ENCODE measurements at regions not wholly inside any gene's neighbourhood (a gene's known extent, or its start where the extent isn't known, plus 50 kb on each side); places are given as distances from the start of the nearest gene placed in this dataset.
"Not testable (repeated sequence)": the region's sequence is repeated elsewhere in the genome, so short reads cannot be mapped to it uniquely, and the experiment has no call there.

GRCh38 chr7:80082213-80082612, 52.4 kb upstream of the GNAI1 start:
- no peak for DNase-seq (ENCODE audit: low read depth in 2 of 2, low spot score in 1 of 2)

GRCh38 chr7:80078886-80079285, 55.7 kb upstream of the GNAI1 start:
- no peak for DNase-seq (ENCODE audit: low read depth in 2 of 2, low spot score in 1 of 2)

GRCh38 chr7:80078159-80078731, 56.4 kb upstream of the GNAI1 start:
- peak in 1 of 2 donors; percentile 18 for DNase-seq (ENCODE audit: low read depth in 2 of 2, low spot score in 1 of 2)

- no peak for DNase-seq (ENCODE audit: low read depth in 2 of 2, low spot score in 1 of 2)
Measured at GRCh38 chr7:80070391-80070790, 64.2 kb upstream of the GNAI1 start.

GRCh38 chr7:80066639-80067038, 68.0 kb upstream of the GNAI1 start:
- DNase-seq (ENCODE audit: low read depth in 2 of 2, low spot score in 1 of 2) = no peak

GRCh38 chr7:80063834-80064233, 70.8 kb upstream of the GNAI1 start:
- no peak for DNase-seq (ENCODE audit: low read depth in 2 of 2, low spot score in 1 of 2)

GRCh38 chr7:80060218-80060806, 74.3 kb upstream of the GNAI1 start:
- no peak for DNase-seq (ENCODE audit: low read depth in 2 of 2, low spot score in 1 of 2)

- DNase-seq (ENCODE audit: low read depth in 2 of 2, low spot score in 1 of 2) = no peak
Measured at GRCh38 chr7:80057488-80057887, 77.1 kb upstream of the GNAI1 start.

- no peak for DNase-seq (ENCODE audit: low read depth in 2 of 2, low spot score in 1 of 2)
Measured at GRCh38 chr7:80054356-80054755, 80.3 kb upstream of the GNAI1 start.

GRCh38 chr7:80053124-80053523, 81.5 kb upstream of the GNAI1 start:
- no peak for DNase-seq (ENCODE audit: low read depth in 2 of 2, low spot score in 1 of 2)

GRCh38 chr7:80047856-80048459, 86.7 kb upstream of the GNAI1 start:
- no peak for DNase-seq (ENCODE audit: low read depth in 2 of 2, low spot score in 1 of 2)

GRCh38 chr7:80047032-80047431, 87.6 kb upstream of the GNAI1 start:
- DNase-seq (ENCODE audit: low read depth in 2 of 2, low spot score in 1 of 2) = no peak

- DNase-seq (ENCODE audit: low read depth in 2 of 2, low spot score in 1 of 2) = no peak
Measured at GRCh38 chr7:80044796-80045195, 89.8 kb upstream of the GNAI1 start.

GRCh38 chr7:80040752-80041151, 93.9 kb upstream of the GNAI1 start:
- DNase-seq (ENCODE audit: low read depth in 2 of 2, low spot score in 1 of 2) = no peak

GRCh38 chr7:80040335-80040734, 94.3 kb upstream of the GNAI1 start:
- no peak for DNase-seq (ENCODE audit: low read depth in 2 of 2, low spot score in 1 of 2)

GRCh38 chr7:80039251-80039884, 95.3 kb upstream of the GNAI1 start:
- no peak for DNase-seq (ENCODE audit: low read depth in 2 of 2, low spot score in 1 of 2)

GRCh38 chr7:80037689-80038088, 96.9 kb upstream of the GNAI1 start:
- no peak for DNase-seq (ENCODE audit: low read depth in 2 of 2, low spot score in 1 of 2)

GRCh38 chr7:80036107-80036506, 98.5 kb upstream of the GNAI1 start:
- DNase-seq (ENCODE audit: low read depth in 2 of 2, low spot score in 1 of 2) = no peak

- DNase-seq (ENCODE audit: low read depth in 2 of 2, low spot score in 1 of 2) = no peak
Measured at GRCh38 chr7:80028717-80029116, 105.9 kb upstream of the GNAI1 start.

- DNase-seq (ENCODE audit: low read depth in 2 of 2, low spot score in 1 of 2) = no peak
Measured at GRCh38 chr7:80027611-80028173, 106.9 kb upstream of the GNAI1 start.

- DNase-seq (ENCODE audit: low read depth in 2 of 2, low spot score in 1 of 2) = no peak
Measured at GRCh38 chr7:80026766-80027165, 107.9 kb upstream of the GNAI1 start.

- not testable (repeated sequence) for DNase-seq (ENCODE audit: low read depth in 2 of 2, low spot score in 1 of 2)
Measured at GRCh38 chr7:80020277-80020676, 114.4 kb upstream of the GNAI1 start.
